ENCODE measurements at regions not wholly inside any gene's neighbourhood (a gene's known extent, or its start where the extent isn't known, plus 50 kb on each side); places are given as distances from the start of the nearest gene placed in this dataset.

- Histone ChIP-seq H3K27ac (ENCODE audit: low read length) (no peak overlapping the region), H3K9ac (ENCODE audit: low read length) (no peak overlapping the region), H2AFZ (ENCODE audit: low read length) (no peak overlapping the region), H3K4me2 (ENCODE audit: low read depth, low read length) (no peak overlapping the region), H3K4me3 (ENCODE audit: low read length) (no peak overlapping the region), H3K9me2 (replicated peaks; ENCODE audit: insufficient read depth, low read length) (no peaks in the 10 kb centered on the region), H4K20me1 (ENCODE audit: insufficient read depth, low read length) (no peaks in the 10 kb centered on the region), H3F3A (ENCODE audit: insufficient read depth, low read length) (no peaks in the 10 kb centered on the region), H3K36me3 (replicated peaks; ENCODE audit: insufficient read depth, low read length) (no peaks in the 10 kb centered on the region), H3K27me3 (replicated peaks; ENCODE audit: insufficient read depth, low read length) (no peaks in the 10 kb centered on the region), H3K9me3 (replicated peaks; ENCODE audit: insufficient read depth, low read length) (no peaks in the 10 kb centered on the region), H3K79me2 (ENCODE audit: low read length) (no peaks in the 10 kb centered on the region), H3K4me1 (ENCODE audit: low read length) (0 out of 2 replicates have a peak, but pooled peaks cover 7% of the 10 kb centered on the region)
- no peak for DNase-seq
- TF ChIP-seq EZH2 (optimal IDR thresholded peaks at IDR 0.05; ENCODE audit: low read depth, low read length) (no peak), CTCF (IDR thresholded peaks at IDR 0.05; ENCODE audit: low read length) (no peak), EZH2phosphoT487 (IDR thresholded peaks at IDR 0.05; ENCODE audit: low read length) (no peak)
Measured at GRCh38 chr18:52000435-52000834, 339.6 kb upstream of the DCC start.

GRCh38 chr18:52001106-52001505 is 338.9 kb upstream of the DCC start:
- H3K9me3 ChIP-seq (replicated peaks; ENCODE audit: insufficient read depth, low read length), result no peaks in the 10 kb centered on the region
- no peaks in the 10 kb centered on the region for H3F3A ChIP-seq (ENCODE audit: insufficient read depth, low read length)
- H2AFZ ChIP-seq (ENCODE audit: low read length), result no peak overlapping the region
- H3K79me2 ChIP-seq (ENCODE audit: low read length), result no peaks in the 10 kb centered on the region
- no peaks in the 10 kb centered on the region for H3K36me3 ChIP-seq (replicated peaks; ENCODE audit: insufficient read depth, low read length)
- no peak overlapping the region for H3K9ac ChIP-seq (ENCODE audit: low read length)
- no peak overlapping the region for H3K27ac ChIP-seq (ENCODE audit: low read length)
- no peak overlapping the region for H3K4me2 ChIP-seq (ENCODE audit: low read depth, low read length)
- H3K4me1 ChIP-seq (ENCODE audit: low read length), result 0 out of 2 replicates have a peak, but pooled peaks cover 7% of the 10 kb centered on the region
- H3K4me3 ChIP-seq (ENCODE audit: low read length), result no peak overlapping the region
- no peaks in the 10 kb centered on the region for H3K9me2 ChIP-seq (replicated peaks; ENCODE audit: insufficient read depth, low read length)
- TF ChIP-seq EZH2phosphoT487 (IDR thresholded peaks at IDR 0.05; ENCODE audit: low read length), result no peak
- no peak for TF ChIP-seq EZH2 (optimal IDR thresholded peaks at IDR 0.05; ENCODE audit: low read depth, low read length)
- TF ChIP-seq CTCF (IDR thresholded peaks at IDR 0.05; ENCODE audit: low read length), result no peak
- H4K20me1 ChIP-seq (ENCODE audit: insufficient read depth, low read length), result no peaks in the 10 kb centered on the region
- H3K27me3 ChIP-seq (replicated peaks; ENCODE audit: insufficient read depth, low read length), result no peaks in the 10 kb centered on the region
- peak; percentile 16 for DNase-seq

GRCh38 chr18:52002600-52002999 is 337.4 kb upstream of the DCC start:
- DNase-seq, result peak; percentile 23
- H3K36me3 ChIP-seq (replicated peaks; ENCODE audit: insufficient read depth, low read length), result no peaks in the 10 kb centered on the region

More at GRCh38 chr18:52002600-52002999, 337.4 kb upstream of the DCC start:
- no peaks in the 10 kb centered on the region for H3K9me2 ChIP-seq (replicated peaks; ENCODE audit: insufficient read depth, low read length)
- no peak overlapping the region for H3K9ac ChIP-seq (ENCODE audit: low read length)
- H3K4me2 ChIP-seq (ENCODE audit: low read depth, low read length), result peak overlapping the region; percentile 10; the same call in 1 of the 2 replicates
- H3K4me1 ChIP-seq (ENCODE audit: low read length), result 0 out of 2 replicates have a peak, but pooled peaks cover 7% of the 10 kb centered on the region
- H3K9me3 ChIP-seq (replicated peaks; ENCODE audit: insufficient read depth, low read length), result no peaks in the 10 kb centered on the region
- 0 out of 2 replicates have a peak overlapping the region, but pooled peaks have one; percentile 36 for H2AFZ ChIP-seq (ENCODE audit: low read length)
- peak overlapping the region; percentile 6; the same call in 1 of the 2 replicates for H3K27ac ChIP-seq (ENCODE audit: low read length)
- H4K20me1 ChIP-seq (ENCODE audit: insufficient read depth, low read length), result no peaks in the 10 kb centered on the region
- no peaks in the 10 kb centered on the region for H3K27me3 ChIP-seq (replicated peaks; ENCODE audit: insufficient read depth, low read length)
- H3K79me2 ChIP-seq (ENCODE audit: low read length), result no peaks in the 10 kb centered on the region
- H3K4me3 ChIP-seq (ENCODE audit: low read length), result no peak overlapping the region
- H3F3A ChIP-seq (ENCODE audit: insufficient read depth, low read length), result no peaks in the 10 kb centered on the region
- TF ChIP-seq CTCF (IDR thresholded peaks at IDR 0.05; ENCODE audit: low read length) (no peak), EZH2phosphoT487 (IDR thresholded peaks at IDR 0.05; ENCODE audit: low read length) (no peak), EZH2 (optimal IDR thresholded peaks at IDR 0.05; ENCODE audit: low read depth, low read length) (no peak)
